ENCODE measurements at regions not wholly inside any gene's neighbourhood (a gene's known extent, or its start where the extent isn't known, plus 50 kb on each side); places are given as distances from the start of the nearest gene placed in this dataset.

DNA sequence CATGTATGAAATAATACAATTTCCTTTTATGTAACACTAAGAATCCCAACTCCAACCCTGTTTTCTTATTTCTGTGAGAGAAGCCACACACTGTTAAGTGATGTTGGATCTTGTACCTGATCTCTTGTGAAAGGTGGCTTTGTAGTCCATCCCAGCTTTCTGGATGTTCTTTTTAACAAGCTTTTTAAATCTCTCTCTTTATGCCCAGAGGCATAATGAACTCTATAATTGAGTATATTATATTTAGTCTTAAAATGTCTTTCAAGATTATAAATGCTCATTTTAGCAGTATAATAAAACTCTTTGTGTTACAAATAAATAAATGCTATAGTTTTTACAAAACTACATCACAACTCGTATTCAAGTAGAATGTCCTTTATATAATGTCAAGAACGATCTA lies 922.1 kb downstream of the EPHA7 start:
- DNase-seq (ENCODE audit: low spot score), result no peak
- TF ChIP-seq, protein P1, sequence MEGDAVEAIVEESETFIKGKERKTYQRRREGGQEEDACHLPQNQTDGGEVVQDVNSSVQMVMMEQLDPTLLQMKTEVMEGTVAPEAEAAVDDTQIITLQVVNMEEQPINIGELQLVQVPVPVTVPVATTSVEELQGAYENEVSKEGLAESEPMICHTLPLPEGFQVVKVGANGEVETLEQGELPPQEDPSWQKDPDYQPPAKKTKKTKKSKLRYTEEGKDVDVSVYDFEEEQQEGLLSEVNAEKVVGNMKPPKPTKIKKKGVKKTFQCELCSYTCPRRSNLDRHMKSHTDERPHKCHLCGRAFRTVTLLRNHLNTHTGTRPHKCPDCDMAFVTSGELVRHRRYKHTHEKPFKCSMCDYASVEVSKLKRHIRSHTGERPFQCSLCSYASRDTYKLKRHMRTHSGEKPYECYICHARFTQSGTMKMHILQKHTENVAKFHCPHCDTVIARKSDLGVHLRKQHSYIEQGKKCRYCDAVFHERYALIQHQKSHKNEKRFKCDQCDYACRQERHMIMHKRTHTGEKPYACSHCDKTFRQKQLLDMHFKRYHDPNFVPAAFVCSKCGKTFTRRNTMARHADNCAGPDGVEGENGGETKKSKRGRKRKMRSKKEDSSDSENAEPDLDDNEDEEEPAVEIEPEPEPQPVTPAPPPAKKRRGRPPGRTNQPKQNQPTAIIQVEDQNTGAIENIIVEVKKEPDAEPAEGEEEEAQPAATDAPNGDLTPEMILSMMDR (IDR thresholded peaks at IDR 0.05; ENCODE audit: borderline replicate concordance, control extremely low read depth, extremely low read depth, insufficient read depth, missing control alignments), result no peak
- in situ Hi-C loops (cut with MboI; ENCODE audit: low sequenced_read_pairs, unreplicated experiment), result no loop called here

DNA sequence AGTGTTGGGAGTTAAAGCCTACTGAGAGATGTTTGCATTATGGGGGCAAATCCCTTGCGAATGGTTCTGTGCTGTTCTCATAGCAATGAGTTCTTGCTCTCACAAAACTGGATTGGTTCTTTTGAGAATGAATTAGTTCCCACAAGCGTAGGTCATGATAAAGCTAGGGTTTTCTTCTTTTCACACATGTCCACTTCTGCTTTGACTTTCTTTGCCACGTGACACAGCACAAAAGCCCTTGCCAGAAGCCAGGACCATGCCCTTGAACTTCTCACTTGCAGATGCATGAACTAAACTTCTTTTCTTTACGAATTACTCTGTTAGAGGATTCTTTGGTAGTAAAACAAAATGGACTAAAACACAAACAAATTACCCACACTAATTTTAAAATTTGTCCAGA lies 922.8 kb downstream of the EPHA7 start:
- in situ Hi-C loops (cut with MboI; ENCODE audit: low sequenced_read_pairs, unreplicated experiment), result no loop called here
- DNase-seq (ENCODE audit: low spot score), result no peak
- TF ChIP-seq, protein P1 (IDR thresholded peaks at IDR 0.05; ENCODE audit: borderline replicate concordance, control extremely low read depth, extremely low read depth, insufficient read depth, missing control alignments), result no peak

DNA sequence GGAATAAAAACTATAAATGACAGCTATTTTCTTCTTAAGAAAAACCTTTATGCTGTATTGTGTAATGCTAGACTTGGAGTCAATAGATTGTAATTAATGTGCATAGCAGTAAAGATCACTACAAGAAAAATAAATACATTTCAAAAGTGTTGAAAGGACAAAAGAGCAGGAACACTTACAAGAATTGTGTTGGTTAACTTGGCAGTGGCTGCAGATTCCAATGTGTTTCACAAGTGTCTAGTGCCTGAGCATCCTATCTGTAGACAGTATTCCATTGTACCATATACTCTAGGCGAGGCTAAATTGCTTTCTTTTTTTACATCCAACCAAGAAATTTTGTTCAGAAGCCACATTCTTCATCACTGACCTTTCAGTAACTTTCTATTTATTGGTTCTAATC lies 924.1 kb downstream of the EPHA7 start:
- in situ Hi-C loops (cut with MboI; ENCODE audit: low sequenced_read_pairs, unreplicated experiment), result no loop called here
- TF ChIP-seq, protein P1 (IDR thresholded peaks at IDR 0.05; ENCODE audit: borderline replicate concordance, control extremely low read depth, extremely low read depth, insufficient read depth, missing control alignments), result no peak
- DNase-seq (ENCODE audit: low spot score), result no peak

GRCh38 chr6:92485487-92485886 lies 933.9 kb downstream of the EPHA7 start:
- DNase-seq (ENCODE audit: low spot score), result no peak
- TF ChIP-seq, protein P1 (IDR thresholded peaks at IDR 0.05; ENCODE audit: borderline replicate concordance, control extremely low read depth, extremely low read depth, insufficient read depth, missing control alignments), result no peak
- in situ Hi-C loops (cut with MboI; ENCODE audit: low sequenced_read_pairs, unreplicated experiment), result no loop called here

DNA sequence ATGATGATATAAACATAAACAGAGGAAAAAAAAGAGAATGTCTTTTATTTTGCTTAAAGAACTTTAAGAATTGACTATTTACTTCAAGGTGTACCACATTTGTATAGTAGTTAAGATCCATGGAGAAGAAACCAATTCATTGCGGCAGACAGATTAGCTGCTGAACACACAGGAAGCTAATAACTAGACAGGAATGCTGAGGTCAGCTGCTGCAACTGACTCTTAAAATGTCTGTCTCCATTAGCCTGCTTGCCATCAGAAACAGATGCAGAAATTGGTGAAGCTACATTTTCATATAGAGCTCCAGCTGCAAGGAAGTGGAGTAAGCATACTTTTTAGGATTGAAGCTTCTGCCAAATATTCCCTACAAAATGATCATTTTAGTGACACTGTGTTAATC lies 939.5 kb downstream of the EPHA7 start:
- DNase-seq (ENCODE audit: low spot score), result no peak
- in situ Hi-C loops (cut with MboI; ENCODE audit: low sequenced_read_pairs, unreplicated experiment), result no loop called here
- TF ChIP-seq, protein P1 (IDR thresholded peaks at IDR 0.05; ENCODE audit: borderline replicate concordance, control extremely low read depth, extremely low read depth, insufficient read depth, missing control alignments), result no peak

GRCh38 chr6:92473056-92473455 lies 946.3 kb downstream of the EPHA7 start:
- in situ Hi-C loops (cut with MboI; ENCODE audit: low sequenced_read_pairs, unreplicated experiment), result no loop called here
- DNase-seq (ENCODE audit: low spot score), result no peak
- TF ChIP-seq, protein P1 (IDR thresholded peaks at IDR 0.05; ENCODE audit: borderline replicate concordance, control extremely low read depth, extremely low read depth, insufficient read depth, missing control alignments), result no peak

All from GM13976 (cell line).